Glutamatergic neuron (in vitro differentiated cells): ENCODE measurements at regions not wholly inside any gene's neighbourhood (a gene's known extent, or its start where the extent isn't known, plus 50 kb on each side); places are given as distances from the start of the nearest gene placed in this dataset.

ENCODE experiments used
- DNase-seq: peaks from one replicate; pipeline ENCODE4 v3.0.0; 2022
- H3K27ac Mint-ChIP-seq: one replicate; pipeline ENCODE4 v1.8.0; 2020; ENCODE audit warnings: mild to moderate bottlenecking, mixed read lengths, inconsistent platforms; ENCODE audit not compliant: unreplicated experiment
- H3K27me3 Mint-ChIP-seq: one replicate; pipeline ENCODE4 v1.8.0; 2020; ENCODE audit warnings: mild to moderate bottlenecking, moderate library complexity, mixed read lengths, inconsistent platforms; ENCODE audit not compliant: unreplicated experiment
- H3K36me3 Mint-ChIP-seq: one replicate; pipeline ENCODE4 v1.8.0; 2020; ENCODE audit warnings: mild to moderate bottlenecking, mixed read lengths, inconsistent platforms; ENCODE audit not compliant: unreplicated experiment
- H3K4me1 Mint-ChIP-seq: one replicate; pipeline ENCODE4 v1.8.0; 2020; ENCODE audit warnings: mild to moderate bottlenecking, low read depth, mixed read lengths, inconsistent platforms; ENCODE audit not compliant: unreplicated experiment
- H3K4me3 Mint-ChIP-seq: one replicate; pipeline ENCODE4 v1.8.0; 2020; ENCODE audit warnings: mild to moderate bottlenecking, mixed read lengths, inconsistent platforms; ENCODE audit not compliant: unreplicated experiment
- H3K9me3 Mint-ChIP-seq: one replicate; pipeline ENCODE4 v1.8.0; 2020; ENCODE audit warnings: mild to moderate bottlenecking, moderate library complexity, mixed read lengths, inconsistent platforms; ENCODE audit not compliant: unreplicated experiment
- TF ChIP-seq, protein P1 (sequence below): fragments of 200-600 bp; sonication (generic); IDR thresholded peaks from one replicate; pipeline ENCODE4 v1.5.0; 2021; ENCODE audit not compliant: partially characterized antibody, unreplicated experiment

DNA sequence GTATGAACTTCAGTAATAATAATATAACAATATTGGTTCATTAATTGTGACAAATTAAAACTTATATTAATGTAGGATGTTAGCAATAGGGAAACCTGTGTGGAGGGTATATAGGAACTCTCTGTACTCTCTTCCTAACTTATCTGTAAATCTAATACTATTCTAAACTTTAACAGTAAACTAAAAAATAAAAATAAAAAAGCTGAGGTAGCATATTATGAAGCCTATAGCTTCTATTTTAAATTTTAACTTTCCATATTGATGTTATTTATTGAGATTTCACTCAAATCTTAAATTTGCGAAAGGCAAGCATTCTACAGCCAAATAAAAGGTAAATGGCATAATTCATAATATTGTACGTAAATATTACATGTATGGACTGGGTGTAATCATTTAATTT, 326.4 kb downstream of the MEI4 start:
- DNase-seq, result no peak
- TF ChIP-seq, protein P1, sequence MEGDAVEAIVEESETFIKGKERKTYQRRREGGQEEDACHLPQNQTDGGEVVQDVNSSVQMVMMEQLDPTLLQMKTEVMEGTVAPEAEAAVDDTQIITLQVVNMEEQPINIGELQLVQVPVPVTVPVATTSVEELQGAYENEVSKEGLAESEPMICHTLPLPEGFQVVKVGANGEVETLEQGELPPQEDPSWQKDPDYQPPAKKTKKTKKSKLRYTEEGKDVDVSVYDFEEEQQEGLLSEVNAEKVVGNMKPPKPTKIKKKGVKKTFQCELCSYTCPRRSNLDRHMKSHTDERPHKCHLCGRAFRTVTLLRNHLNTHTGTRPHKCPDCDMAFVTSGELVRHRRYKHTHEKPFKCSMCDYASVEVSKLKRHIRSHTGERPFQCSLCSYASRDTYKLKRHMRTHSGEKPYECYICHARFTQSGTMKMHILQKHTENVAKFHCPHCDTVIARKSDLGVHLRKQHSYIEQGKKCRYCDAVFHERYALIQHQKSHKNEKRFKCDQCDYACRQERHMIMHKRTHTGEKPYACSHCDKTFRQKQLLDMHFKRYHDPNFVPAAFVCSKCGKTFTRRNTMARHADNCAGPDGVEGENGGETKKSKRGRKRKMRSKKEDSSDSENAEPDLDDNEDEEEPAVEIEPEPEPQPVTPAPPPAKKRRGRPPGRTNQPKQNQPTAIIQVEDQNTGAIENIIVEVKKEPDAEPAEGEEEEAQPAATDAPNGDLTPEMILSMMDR, result no peak
- Mint-ChIP-seq H3K27me3 (no peaks in the 10 kb centered on the region), H3K4me1 (no peaks in the 10 kb centered on the region), H3K9me3 (no peaks in the 10 kb centered on the region), H3K36me3 (peaks cover 3% of the 10 kb centered on the region), H3K27ac (no peak overlapping the region), H3K4me3 (no peak overlapping the region)

DNA sequence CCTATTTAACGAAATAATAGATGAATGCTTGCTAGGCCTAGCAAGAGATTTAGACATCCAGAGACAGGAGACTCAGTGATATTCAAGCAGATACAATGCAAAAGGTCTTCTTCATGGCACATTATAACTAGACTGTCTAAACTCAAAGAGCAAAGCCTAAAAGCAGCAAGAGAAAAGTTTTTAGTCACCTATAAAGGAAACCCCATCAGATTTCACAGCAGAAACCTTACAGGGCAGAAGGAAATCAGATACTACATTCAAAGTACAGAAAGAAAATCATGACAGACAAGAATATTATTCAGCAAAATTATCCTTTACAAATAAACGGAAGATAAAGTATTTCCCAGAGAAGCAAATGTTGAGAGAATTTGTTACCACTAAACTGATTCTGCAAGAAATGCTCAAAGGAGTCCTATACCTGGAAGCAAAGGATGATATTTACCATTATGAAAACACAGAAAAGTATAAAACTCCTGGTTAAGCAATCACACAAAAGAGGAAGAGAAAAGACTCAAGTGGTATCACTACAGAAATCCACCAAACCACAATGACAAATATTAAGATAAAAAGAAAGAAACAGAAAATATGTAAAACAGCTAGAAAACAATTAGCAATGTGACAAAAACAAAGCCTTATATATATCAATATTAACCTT, 333.7 kb downstream of the MEI4 start:
- no peaks in the 10 kb centered on the region for H3K9me3 Mint-ChIP-seq
- peaks cover 14% of the 10 kb centered on the region for H3K36me3 Mint-ChIP-seq
- TF ChIP-seq, protein P1, result no peak
- H3K27ac Mint-ChIP-seq, result no peak overlapping the region
- no peaks in the 10 kb centered on the region for H3K27me3 Mint-ChIP-seq
- DNase-seq, result no peak
- H3K4me3 Mint-ChIP-seq, result no peak overlapping the region
- H3K4me1 Mint-ChIP-seq, result no peaks in the 10 kb centered on the region

DNA sequence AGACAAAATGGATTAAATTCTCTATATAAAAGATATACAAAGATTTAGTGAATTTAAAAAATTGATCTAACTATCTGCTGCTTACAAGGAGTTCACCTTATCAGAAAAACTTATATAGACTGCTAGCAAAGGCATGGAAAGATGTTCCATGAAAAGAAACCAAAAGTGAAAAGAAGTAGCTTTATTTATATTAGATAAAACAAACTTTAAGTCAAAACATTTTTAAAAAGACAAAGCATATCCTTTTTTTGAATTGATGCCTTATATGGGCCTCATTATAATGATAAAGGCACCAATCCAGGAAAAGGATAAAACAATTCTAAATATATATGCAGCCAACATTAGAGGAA, 334.2 kb downstream of the MEI4 start:
- no peaks in the 10 kb centered on the region for H3K9me3 Mint-ChIP-seq
- H3K4me1 Mint-ChIP-seq, result no peaks in the 10 kb centered on the region
- no peaks in the 10 kb centered on the region for H3K27me3 Mint-ChIP-seq
- no peak for DNase-seq
- no peak overlapping the region for H3K27ac Mint-ChIP-seq
- TF ChIP-seq, protein P1, result no peak
- peaks cover 14% of the 10 kb centered on the region for H3K36me3 Mint-ChIP-seq
- H3K4me3 Mint-ChIP-seq, result no peak overlapping the region

DNA sequence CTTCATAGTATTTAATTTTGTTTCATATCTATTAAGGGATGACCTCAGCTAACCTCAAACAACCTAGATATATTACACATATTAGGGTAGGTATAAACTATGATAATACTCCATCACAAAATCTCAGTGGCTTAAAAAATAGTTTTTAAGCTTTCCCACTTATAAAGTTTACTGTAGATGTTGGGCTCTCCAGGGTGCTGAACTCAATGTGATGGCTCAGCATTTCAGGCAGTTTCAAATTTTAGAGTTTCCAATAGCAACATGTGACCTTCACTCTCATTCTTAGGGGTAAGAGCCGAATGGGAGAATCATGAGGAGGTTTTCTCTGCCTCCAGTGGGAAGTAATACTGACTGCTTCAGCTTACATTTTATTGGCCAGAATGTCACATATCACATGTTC, 357.3 kb downstream of the MEI4 start:
- TF ChIP-seq, protein P1, result no peak
- no peaks in the 10 kb centered on the region for H3K4me1 Mint-ChIP-seq
- H3K9me3 Mint-ChIP-seq, result no peaks in the 10 kb centered on the region
- H3K27ac Mint-ChIP-seq, result no peak overlapping the region
- no peak for DNase-seq
- H3K4me3 Mint-ChIP-seq, result no peak overlapping the region
- H3K36me3 Mint-ChIP-seq, result no peaks in the 10 kb centered on the region
- no peaks in the 10 kb centered on the region for H3K27me3 Mint-ChIP-seq

DNA sequence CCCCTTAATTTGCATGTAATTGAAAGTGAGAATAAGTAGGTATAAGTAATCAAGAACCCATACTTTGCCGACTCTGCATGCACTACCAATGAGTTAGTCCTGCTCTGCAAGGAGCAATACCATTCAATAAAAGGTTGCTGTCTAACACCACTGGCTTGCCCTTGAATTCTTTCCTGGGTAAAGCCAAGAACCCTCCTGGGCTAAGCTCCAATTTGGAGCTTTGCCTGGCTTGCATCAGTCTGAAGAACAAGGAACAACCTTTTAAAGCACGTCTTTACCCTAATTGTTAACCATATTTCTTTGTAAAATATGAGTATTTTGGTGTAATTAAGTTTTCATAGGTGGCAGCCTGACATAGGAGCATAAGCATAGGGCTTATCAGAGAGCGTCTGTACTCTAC, 367.7 kb downstream of the MEI4 start:
- TF ChIP-seq, protein P1, result no peak

More for the DNA sequence above, 367.7 kb downstream of the MEI4 start:
- no peak overlapping the region for H3K27ac Mint-ChIP-seq
- no peak for DNase-seq
- no peaks in the 10 kb centered on the region for H3K27me3 Mint-ChIP-seq
- no peaks in the 10 kb centered on the region for H3K36me3 Mint-ChIP-seq
- no peaks in the 10 kb centered on the region for H3K9me3 Mint-ChIP-seq
- H3K4me1 Mint-ChIP-seq, result no peaks in the 10 kb centered on the region
- H3K4me3 Mint-ChIP-seq, result no peak overlapping the region
